ENCODE measurements at regions not wholly inside any gene's neighbourhood (a gene's known extent, or its start where the extent isn't known, plus 50 kb on each side); places are given as distances from the start of the nearest gene placed in this dataset.
"Not testable (repeated sequence)": the region's sequence is repeated elsewhere in the genome, so short reads cannot be mapped to it uniquely, and the experiment has no call there.

GRCh38 chr3:153567556-153567955, 405.5 kb downstream of the RAP2B start:
- H3K4me3 ChIP-seq: no peak overlapping the region
- no peak for DNase-seq
- TF ChIP-seq POLR2A (IDR thresholded peaks at IDR 0.05): no peak
- TF ChIP-seq, protein P1, sequence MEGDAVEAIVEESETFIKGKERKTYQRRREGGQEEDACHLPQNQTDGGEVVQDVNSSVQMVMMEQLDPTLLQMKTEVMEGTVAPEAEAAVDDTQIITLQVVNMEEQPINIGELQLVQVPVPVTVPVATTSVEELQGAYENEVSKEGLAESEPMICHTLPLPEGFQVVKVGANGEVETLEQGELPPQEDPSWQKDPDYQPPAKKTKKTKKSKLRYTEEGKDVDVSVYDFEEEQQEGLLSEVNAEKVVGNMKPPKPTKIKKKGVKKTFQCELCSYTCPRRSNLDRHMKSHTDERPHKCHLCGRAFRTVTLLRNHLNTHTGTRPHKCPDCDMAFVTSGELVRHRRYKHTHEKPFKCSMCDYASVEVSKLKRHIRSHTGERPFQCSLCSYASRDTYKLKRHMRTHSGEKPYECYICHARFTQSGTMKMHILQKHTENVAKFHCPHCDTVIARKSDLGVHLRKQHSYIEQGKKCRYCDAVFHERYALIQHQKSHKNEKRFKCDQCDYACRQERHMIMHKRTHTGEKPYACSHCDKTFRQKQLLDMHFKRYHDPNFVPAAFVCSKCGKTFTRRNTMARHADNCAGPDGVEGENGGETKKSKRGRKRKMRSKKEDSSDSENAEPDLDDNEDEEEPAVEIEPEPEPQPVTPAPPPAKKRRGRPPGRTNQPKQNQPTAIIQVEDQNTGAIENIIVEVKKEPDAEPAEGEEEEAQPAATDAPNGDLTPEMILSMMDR (IDR thresholded peaks at IDR 0.05): no peak
- intact Hi-C loops (cut with DNase I): no loop called here
- H3K27me3 ChIP-seq: no peaks in the 10 kb centered on the region
- H3K9me3 ChIP-seq (replicated peaks in 1 of 3): peaks cover 0 to 5% (median 0%) of the 10 kb centered on the region in 3 donors
- H3K36me3 ChIP-seq (replicated peaks in 1 of 2): no peaks in the 10 kb centered on the region
- H3K27ac ChIP-seq: no peak overlapping the region
- no peaks in the 10 kb centered on the region for H3K4me1 ChIP-seq (replicated peaks in 1 of 2)

DNA sequence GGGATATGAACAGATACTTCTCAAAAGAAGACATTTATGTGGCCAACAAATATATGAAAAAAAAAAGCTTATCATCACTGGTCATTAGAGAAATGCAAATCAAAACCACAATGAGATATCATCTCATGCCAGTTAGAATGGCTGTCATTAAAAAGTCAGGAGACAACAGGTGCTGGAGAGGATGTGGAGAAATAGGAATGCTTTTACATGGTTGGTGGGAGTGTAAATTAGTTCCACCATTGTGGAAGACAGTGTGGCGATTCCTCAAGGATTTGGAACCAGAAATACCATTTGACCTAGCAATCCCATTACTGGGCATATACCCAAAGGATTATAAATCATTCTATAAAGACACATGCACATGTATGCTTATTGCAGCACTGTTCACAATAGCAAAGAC, 408.5 kb downstream of the RAP2B start:
- H3K27ac ChIP-seq; intact Hi-C loops (cut with DNase I); DNase-seq; H3K9me3 ChIP-seq (replicated peaks in 1 of 3); H3K4me3 ChIP-seq; H3K27me3 ChIP-seq; H3K36me3 ChIP-seq (replicated peaks in 1 of 2); H3K4me1 ChIP-seq (replicated peaks in 1 of 2): not testable (repeated sequence)
- WGBS, 4 donors: 68 to 81% (median 78%) methylated on average over 1 of the region's 1 CpG

- Histone ChIP-seq H3K4me1 (replicated peaks in 1 of 2) (no peaks in the 10 kb centered on the region), H3K9me3 (replicated peaks in 1 of 3) (no peaks in the 10 kb centered on the region), H3K27ac (no peak overlapping the region), H3K27me3 (no peaks in the 10 kb centered on the region), H3K4me3 (no peak overlapping the region), H3K36me3 (replicated peaks in 1 of 2) (no peaks in the 10 kb centered on the region)
- intact Hi-C loops (cut with DNase I): no loop called here
- TF ChIP-seq POLR2A (IDR thresholded peaks at IDR 0.05): no peak
- TF ChIP-seq, protein P1 (IDR thresholded peaks at IDR 0.05): no peak
- no peak for DNase-seq
- WGBS, 4 donors: 65 to 75% (median 67%) methylated on average over 3 of the region's 3 CpGs
Measured at GRCh38 chr3:153572165-153572564, 410.1 kb downstream of the RAP2B start.

DNA sequence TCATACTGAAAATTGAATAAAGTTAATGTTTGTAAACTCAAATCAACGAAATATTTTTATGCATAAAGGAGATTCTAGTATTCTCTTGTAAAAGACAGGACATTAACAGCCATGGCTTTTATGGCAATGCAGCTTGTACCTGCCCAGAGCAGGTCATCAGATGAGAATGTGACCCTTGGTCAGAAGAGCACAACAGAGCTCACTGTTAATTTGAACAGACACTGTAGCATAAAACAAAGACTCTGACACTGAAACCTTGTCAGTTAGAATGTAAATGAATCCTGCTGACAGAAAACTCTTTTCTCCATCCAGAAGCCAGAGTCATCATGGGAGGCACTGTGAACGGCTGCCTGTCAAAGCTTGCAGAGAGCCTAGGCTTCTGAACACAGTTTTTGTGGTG, 410.6 kb downstream of the RAP2B start:
- 46 to 61% (median 54%) methylated on average over 2 of the region's 2 CpGs for WGBS, 4 donors
- Histone ChIP-seq H3K9me3 (replicated peaks in 1 of 3) (no peaks in the 10 kb centered on the region), H3K4me3 (no peak overlapping the region), H3K36me3 (replicated peaks in 1 of 2) (no peaks in the 10 kb centered on the region), H3K4me1 (replicated peaks in 1 of 2) (no peaks in the 10 kb centered on the region), H3K27me3 (no peaks in the 10 kb centered on the region), H3K27ac (no peak overlapping the region)
- DNase-seq: no peak
- intact Hi-C loops (cut with DNase I): no loop called here
- no peak for TF ChIP-seq POLR2A (IDR thresholded peaks at IDR 0.05)
- TF ChIP-seq, protein P1 (IDR thresholded peaks at IDR 0.05): no peak

GRCh38 chr3:153573481-153573880, 411.5 kb downstream of the RAP2B start:
- no peaks in the 10 kb centered on the region for H3K27me3 ChIP-seq
- H3K27ac ChIP-seq: no peak overlapping the region
- WGBS, 4 donors: 67 to 73% (median 70%) methylated on average over 2 of the region's 2 CpGs
- H3K9me3 ChIP-seq (replicated peaks in 1 of 3): no peaks in the 10 kb centered on the region
- DNase-seq: no peak
- H3K36me3 ChIP-seq (replicated peaks in 1 of 2): no peaks in the 10 kb centered on the region
- H3K4me1 ChIP-seq (replicated peaks in 1 of 2): no peaks in the 10 kb centered on the region
- intact Hi-C loops (cut with DNase I): no loop called here
- no peak overlapping the region for H3K4me3 ChIP-seq
- TF ChIP-seq, protein P1 (IDR thresholded peaks at IDR 0.05): no peak
- TF ChIP-seq POLR2A (IDR thresholded peaks at IDR 0.05): no peak

All from adrenal gland (tissue), 9 donors.